ENCODE measurements at regions not wholly inside any gene's neighbourhood (a gene's known extent, or its start where the extent isn't known, plus 50 kb on each side); places are given as distances from the start of the nearest gene placed in this dataset.

- no peaks in the 10 kb centered on the region for H3K79me2 ChIP-seq (ENCODE audit: insufficient read depth)
- no peaks in the 10 kb centered on the region for H3K9me3 ChIP-seq
- ChIA-PET POLR2A (no interaction called here), CTCF (interaction anchor here (1.1 kb wide), 1 partner anchor 251 kb away, joined by 3 read pairs; no protein-coding TSS in a partner anchor)
- TF ChIP-seq REST (IDR thresholded peaks at IDR 0.05; ENCODE audit: low read depth, low read length) = no peak
- TF ChIP-seq YY1 (IDR thresholded peaks at IDR 0.05; ENCODE audit: low read depth) = no peak
- TF ChIP-seq POLR2AphosphoS5 (IDR thresholded peaks at IDR 0.05; ENCODE audit: low read depth, low read length) = no peak
- TF ChIP-seq GABPA (IDR thresholded peaks at IDR 0.05; ENCODE audit: low read depth) = no peak
- TF ChIP-seq RCOR1 (IDR thresholded peaks at IDR 0.05; ENCODE audit: low read length) = no peak
- TF ChIP-seq RFX5 (IDR thresholded peaks at IDR 0.05; ENCODE audit: low read length) = no peak
- TF ChIP-seq USF1 (IDR thresholded peaks at IDR 0.05; ENCODE audit: borderline replicate concordance, low read depth) = no peak
- no peak for TF ChIP-seq GATA2 (CRISPR knock-in tag; IDR thresholded peaks at IDR 0.05)
- TF ChIP-seq IRF3 (IDR thresholded peaks at IDR 0.05; ENCODE audit: low read depth, low read length) = no peak
- no peak for TF ChIP-seq NFIC (IDR thresholded peaks at IDR 0.05; ENCODE audit: borderline replicate concordance)
- TF ChIP-seq ELF1 (IDR thresholded peaks at IDR 0.05) = no peak
- no peaks in the 10 kb centered on the region; a peak in 1 of 4 replicates for H3K4me1 ChIP-seq (ENCODE audit: control insufficient read depth in 1 of 2, insufficient read depth in 2 of 2, low read depth in 1 of 2, low read length in 1 of 2)
- no peaks in the 10 kb centered on the region for H3F3A ChIP-seq (replicated peaks; ENCODE audit: insufficient read depth)
- 52% methylated on average over 11 of the region's 12 CpGs for WGBS (ENCODE audit: low lambda C conversion rate)
- H2AFZ ChIP-seq (ENCODE audit: low read depth) = no peak overlapping the region
- no peak for DNase-seq
- no peaks in the 10 kb centered on the region for H4K20me1 ChIP-seq (ENCODE audit: insufficient read depth)
- no peak overlapping the region for H3K4me2 ChIP-seq
- H3K36me3 ChIP-seq (replicated peaks in 1 of 2; ENCODE audit: control insufficient read depth in 1 of 2, insufficient read depth in 2 of 2, low read length in 1 of 2) = no peaks in the 10 kb centered on the region
- H3K9me2 ChIP-seq = no peaks in the 10 kb centered on the region
- no peak overlapping the region for H3K27ac ChIP-seq (ENCODE audit: low read depth in 2 of 2, low read length in 1 of 2)
- no peaks in the 10 kb centered on the region for H3K27me3 ChIP-seq (ENCODE audit: insufficient read depth)
- H3K4me3 ChIP-seq (ENCODE audit: low read depth in 2 of 2, low read length in 1 of 2) = no peak overlapping the region
- H3K9ac ChIP-seq = no peak overlapping the region
Measured at GRCh38 chr6:170082531-170083187, 208.2 kb downstream of the DLL1 start.

GRCh38 chr6:170082067-170082466 lies 208.8 kb downstream of the DLL1 start:
- DNase-seq = no peak
- H3K4me1 ChIP-seq (ENCODE audit: control insufficient read depth in 1 of 2, insufficient read depth in 2 of 2, low read depth in 1 of 2, low read length in 1 of 2) = no peaks in the 10 kb centered on the region; a peak in 1 of 4 replicates
- H3K36me3 ChIP-seq (replicated peaks in 1 of 2; ENCODE audit: control insufficient read depth in 1 of 2, insufficient read depth in 2 of 2, low read length in 1 of 2) = no peaks in the 10 kb centered on the region
- POLR2A ChIA-PET = no interaction called here
- H3K79me2 ChIP-seq (ENCODE audit: insufficient read depth) = no peaks in the 10 kb centered on the region
- no peak overlapping the region for H3K27ac ChIP-seq (ENCODE audit: low read depth in 2 of 2, low read length in 1 of 2)
- CTCF ChIA-PET = no interaction called here
- WGBS (ENCODE audit: low lambda C conversion rate) = 37% methylated on average over 6 of the region's 13 CpGs
- H3K27me3 ChIP-seq (ENCODE audit: insufficient read depth) = no peaks in the 10 kb centered on the region
- no peaks in the 10 kb centered on the region for H3K9me2 ChIP-seq
- H3K9ac ChIP-seq = no peak overlapping the region
- H2AFZ ChIP-seq (ENCODE audit: low read depth) = no peak overlapping the region
- no peaks in the 10 kb centered on the region for H3K9me3 ChIP-seq
- no peak overlapping the region for H3K4me2 ChIP-seq
- H3F3A ChIP-seq (replicated peaks; ENCODE audit: insufficient read depth) = no peaks in the 10 kb centered on the region
- H4K20me1 ChIP-seq (ENCODE audit: insufficient read depth) = no peaks in the 10 kb centered on the region
- H3K4me3 ChIP-seq (ENCODE audit: low read depth in 2 of 2, low read length in 1 of 2) = no peak overlapping the region
- no peak for TF ChIP-seq PBX3 (IDR thresholded peaks at IDR 0.05)
- no peak for TF ChIP-seq RFX5 (IDR thresholded peaks at IDR 0.05; ENCODE audit: low read length)
- no peak for TF ChIP-seq MXI1 (IDR thresholded peaks at IDR 0.05; ENCODE audit: low read depth, low read length)
- TF ChIP-seq TEAD4 (IDR thresholded peaks at IDR 0.05; ENCODE audit: borderline replicate concordance, insufficient read depth) = no peak
- TF ChIP-seq ZBTB33 (IDR thresholded peaks at IDR 0.05; ENCODE audit: borderline replicate concordance, low read depth) = no peak
- TF ChIP-seq RCOR1 (IDR thresholded peaks at IDR 0.05; ENCODE audit: low read length) = no peak
- TF ChIP-seq MAX (IDR thresholded peaks at IDR 0.05; ENCODE audit: low read depth) = no peak
- TF ChIP-seq USF1 (IDR thresholded peaks at IDR 0.05; ENCODE audit: borderline replicate concordance, low read depth) = no peak

Data from SK-N-SH (cell line).